GM12872 (cell line): ENCODE measurements at regions not wholly inside any gene's neighbourhood (a gene's known extent, or its start where the extent isn't known, plus 50 kb on each side); places are given as distances from the start of the nearest gene placed in this dataset.

ENCODE experiments used
- CTCF ChIP-seq: IDR thresholded peaks from 3 replicates; pipeline ENCODE4 v1.5.1; 2011; ENCODE audit warnings: low read depth, mild to moderate bottlenecking, low read length, moderate library complexity; ENCODE audit not compliant: insufficient read depth

- no peak for TF ChIP-seq CTCF
Measured at GRCh38 chr9:1276474-1276873, 226.3 kb downstream of the DMRT2 start.

DNA sequence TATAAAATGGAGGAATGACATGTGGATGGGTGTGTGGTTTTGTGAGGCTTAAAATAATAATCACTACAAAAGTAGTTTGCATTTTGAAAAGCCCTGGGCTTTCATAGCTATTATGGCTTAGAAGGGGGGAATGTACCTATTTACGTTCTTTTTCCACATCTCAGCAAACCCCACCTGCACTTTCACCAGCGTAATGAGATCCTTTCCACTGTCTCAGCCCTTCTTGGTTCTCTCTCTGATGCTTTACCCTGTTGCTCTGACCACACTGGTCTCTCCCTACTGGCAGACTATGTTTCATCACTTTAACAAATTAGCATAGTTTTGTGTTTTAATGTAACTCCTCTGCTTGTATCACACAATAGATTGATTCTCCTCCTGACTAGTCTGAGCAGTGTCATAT lies 234.6 kb downstream of the DMRT2 start:
- TF ChIP-seq CTCF: no peak

DNA sequence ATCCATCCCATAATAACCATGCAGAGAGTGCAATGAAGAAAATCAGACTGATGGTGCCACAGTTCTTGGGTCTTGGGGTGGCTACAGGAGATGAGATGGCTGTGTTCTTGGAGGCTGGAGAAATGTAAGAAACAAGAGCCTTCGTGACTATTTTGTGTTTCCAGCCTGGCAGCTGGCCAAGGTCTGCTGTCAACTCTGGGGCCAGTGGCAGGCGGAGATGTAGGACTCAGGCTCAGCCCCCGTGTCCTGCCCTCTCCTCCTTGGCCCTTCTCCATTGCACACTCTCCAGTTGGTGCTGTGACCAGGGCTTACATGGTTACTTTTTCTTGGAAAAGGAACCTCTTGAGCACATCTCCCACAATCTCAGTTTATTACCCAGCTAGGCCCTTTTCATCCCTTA lies 235.4 kb downstream of the DMRT2 start:
- no peak for TF ChIP-seq CTCF

- no peak for TF ChIP-seq CTCF
Measured at GRCh38 chr9:1292384-1292783, 242.2 kb downstream of the DMRT2 start.

- TF ChIP-seq CTCF: no peak
Measured at GRCh38 chr9:1294641-1295258, 244.6 kb downstream of the DMRT2 start.

DNA sequence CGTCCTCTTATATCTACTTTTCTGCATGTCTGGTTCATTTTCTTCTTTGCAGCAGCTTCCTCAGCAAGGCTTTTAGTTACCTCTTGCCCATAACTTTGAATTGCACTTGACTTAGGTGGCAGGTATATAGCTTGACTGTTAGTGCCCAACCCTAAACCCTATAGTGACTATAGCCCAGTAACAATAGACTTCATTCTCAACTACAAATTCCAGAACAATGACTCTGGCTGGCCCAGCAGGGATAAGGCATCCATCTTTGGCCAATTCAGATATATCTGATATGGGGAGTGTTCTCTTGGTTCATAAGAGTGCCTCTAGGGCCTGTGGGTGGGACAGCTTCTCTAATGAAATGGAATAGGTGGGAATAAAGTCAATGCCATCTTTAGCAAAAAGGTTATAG lies 246.2 kb downstream of the DMRT2 start:
- no peak for TF ChIP-seq CTCF

- no peak for TF ChIP-seq CTCF
Measured at GRCh38 chr9:1298046-1298445, 247.9 kb downstream of the DMRT2 start.
